ENCODE measurements at regions not wholly inside any gene's neighbourhood (a gene's known extent, or its start where the extent isn't known, plus 50 kb on each side); places are given as distances from the start of the nearest gene placed in this dataset.

DNA sequence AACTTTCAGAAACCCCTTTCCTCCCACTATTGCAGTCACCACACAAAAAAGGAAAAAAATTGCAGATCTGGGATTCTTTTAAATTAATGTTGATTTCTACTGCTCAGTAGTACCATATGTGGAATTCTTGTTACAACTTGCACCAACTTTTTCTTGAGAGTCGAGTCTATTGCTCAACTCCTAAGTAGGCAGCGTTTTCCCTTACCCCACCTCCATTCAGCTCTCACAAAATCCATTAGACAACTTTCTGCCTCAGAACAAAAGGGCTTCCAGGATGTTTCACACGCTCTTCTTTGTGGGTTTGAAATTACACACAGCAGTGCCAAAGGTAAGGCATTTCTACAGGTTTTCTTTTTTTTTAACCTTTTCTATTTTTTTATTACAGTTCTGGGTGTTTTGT lies 179.5 kb downstream of the ANXA2 start:
- H3K27ac Mint-ChIP-seq (ENCODE audit: unreplicated experiment) = no peak overlapping the region
- no peak for DNase-seq
- no peaks in the 10 kb centered on the region for H3K36me3 Mint-ChIP-seq (ENCODE audit: unreplicated experiment)
- H3K4me1 Mint-ChIP-seq (ENCODE audit: low read depth, unreplicated experiment) = no peaks in the 10 kb centered on the region
- H3K27me3 Mint-ChIP-seq (ENCODE audit: unreplicated experiment) = no peaks in the 10 kb centered on the region
- no peak for TF ChIP-seq CTCF (IDR thresholded peaks at IDR 0.05; ENCODE audit: partially characterized antibody, unreplicated experiment)
- H3K9me3 Mint-ChIP-seq (ENCODE audit: unreplicated experiment) = no peaks in the 10 kb centered on the region
- no peak overlapping the region for H3K4me3 Mint-ChIP-seq (ENCODE audit: unreplicated experiment)

DNA sequence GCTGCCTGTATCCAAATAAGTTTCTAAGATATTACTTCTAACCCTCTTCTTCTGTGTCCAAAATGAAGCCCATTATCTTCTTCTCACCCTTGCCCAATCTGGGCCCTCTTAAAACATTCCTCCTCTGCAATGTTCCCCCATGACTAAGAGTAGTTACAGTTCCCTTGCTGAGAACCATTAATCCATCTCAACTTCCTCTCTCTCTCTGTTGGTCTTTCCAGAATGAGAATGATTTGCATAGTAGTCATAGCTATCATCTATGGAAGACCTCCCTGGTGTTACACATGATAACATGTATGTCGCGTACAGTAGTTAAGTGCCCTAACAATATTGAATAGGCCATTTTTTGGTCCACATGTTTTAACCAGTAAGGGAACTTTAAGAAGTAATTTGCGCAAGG lies 177.9 kb downstream of the ANXA2 start:
- TF ChIP-seq CTCF (IDR thresholded peaks at IDR 0.05; ENCODE audit: partially characterized antibody, unreplicated experiment) = no peak
- Mint-ChIP-seq H3K9me3 (ENCODE audit: unreplicated experiment) (no peaks in the 10 kb centered on the region), H3K36me3 (ENCODE audit: unreplicated experiment) (no peaks in the 10 kb centered on the region), H3K27ac (ENCODE audit: unreplicated experiment) (no peak overlapping the region), H3K4me1 (ENCODE audit: low read depth, unreplicated experiment) (no peaks in the 10 kb centered on the region), H3K27me3 (ENCODE audit: unreplicated experiment) (no peaks in the 10 kb centered on the region), H3K4me3 (ENCODE audit: unreplicated experiment) (no peak overlapping the region)
- no peak for DNase-seq

- Mint-ChIP-seq H3K4me3 (ENCODE audit: unreplicated experiment) (no peak overlapping the region), H3K27ac (ENCODE audit: unreplicated experiment) (no peak overlapping the region), H3K4me1 (ENCODE audit: low read depth, unreplicated experiment) (no peaks in the 10 kb centered on the region), H3K36me3 (ENCODE audit: unreplicated experiment) (no peaks in the 10 kb centered on the region), H3K9me3 (ENCODE audit: unreplicated experiment) (no peaks in the 10 kb centered on the region), H3K27me3 (ENCODE audit: unreplicated experiment) (no peaks in the 10 kb centered on the region)
- TF ChIP-seq CTCF (IDR thresholded peaks at IDR 0.05; ENCODE audit: partially characterized antibody, unreplicated experiment) = no peak
- DNase-seq = no peak
Observed at GRCh38 chr15:60221356-60221755, 176.4 kb downstream of the ANXA2 start.

DNA sequence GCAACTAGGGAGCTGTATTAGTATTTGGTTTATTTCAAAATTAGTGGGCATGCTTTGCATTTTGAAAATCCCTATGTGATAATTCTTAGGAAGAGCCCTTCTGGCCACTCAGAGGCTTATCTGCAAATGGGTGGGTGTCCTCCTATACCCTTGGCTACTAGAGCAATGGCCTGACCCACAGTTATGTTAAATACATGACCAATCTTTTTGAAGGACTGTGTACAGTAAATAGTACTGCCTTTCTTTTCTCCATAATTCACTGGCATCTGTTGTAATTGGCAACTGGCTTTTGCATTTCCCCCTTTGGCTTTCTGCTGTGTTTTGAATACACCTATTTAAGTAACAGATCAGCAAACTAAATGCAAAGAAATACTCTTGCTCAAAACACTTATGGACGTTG lies 175.4 kb downstream of the ANXA2 start:
- no peak for DNase-seq
- Mint-ChIP-seq H3K4me1 (ENCODE audit: low read depth, unreplicated experiment) (no peaks in the 10 kb centered on the region), H3K27ac (ENCODE audit: unreplicated experiment) (no peak overlapping the region), H3K36me3 (ENCODE audit: unreplicated experiment) (no peaks in the 10 kb centered on the region), H3K9me3 (ENCODE audit: unreplicated experiment) (no peaks in the 10 kb centered on the region), H3K27me3 (ENCODE audit: unreplicated experiment) (no peaks in the 10 kb centered on the region), H3K4me3 (ENCODE audit: unreplicated experiment) (no peak overlapping the region)
- no peak for TF ChIP-seq CTCF (IDR thresholded peaks at IDR 0.05; ENCODE audit: partially characterized antibody, unreplicated experiment)

DNA sequence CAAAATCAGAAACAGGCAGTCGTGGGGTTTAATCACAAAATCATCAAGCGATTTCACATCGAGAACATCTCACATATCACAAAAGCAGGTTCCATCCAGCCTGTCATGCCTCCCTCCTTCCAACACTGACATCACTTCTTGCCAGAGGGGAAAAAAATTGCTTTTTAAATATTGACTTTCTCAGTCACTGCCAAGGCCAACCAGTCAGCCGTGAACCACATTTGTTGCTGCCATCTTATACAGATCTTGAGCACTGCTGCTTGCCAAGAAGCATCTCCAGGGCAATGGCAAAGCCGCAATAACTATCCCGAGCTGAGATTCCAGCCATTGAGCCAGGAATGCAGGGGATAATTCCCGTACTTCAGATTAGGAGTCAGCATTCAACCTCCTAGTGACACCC lies 174.6 kb downstream of the ANXA2 start:
- Mint-ChIP-seq H3K4me1 (ENCODE audit: low read depth, unreplicated experiment) (no peaks in the 10 kb centered on the region), H3K27ac (ENCODE audit: unreplicated experiment) (no peak overlapping the region), H3K9me3 (ENCODE audit: unreplicated experiment) (no peaks in the 10 kb centered on the region), H3K27me3 (ENCODE audit: unreplicated experiment) (no peaks in the 10 kb centered on the region), H3K36me3 (ENCODE audit: unreplicated experiment) (no peaks in the 10 kb centered on the region), H3K4me3 (ENCODE audit: unreplicated experiment) (no peak overlapping the region)
- no peak for TF ChIP-seq CTCF (IDR thresholded peaks at IDR 0.05; ENCODE audit: partially characterized antibody, unreplicated experiment)
- DNase-seq = no peak

Measured in glutamatergic neuron (in vitro differentiated cells).